Astrocyte of the cerebellum (primary cell): ENCODE measurements at regions not wholly inside any gene's neighbourhood (a gene's known extent, or its start where the extent isn't known, plus 50 kb on each side); places are given as distances from the start of the nearest gene placed in this dataset.
A peak's percentile ranks its signal among the peaks of the same experiment; 100 is the strongest.
"Not testable (repeated sequence)": the region's sequence is repeated elsewhere in the genome, so short reads cannot be mapped to it uniquely, and the experiment has no call there.

Source experiments
- DNase-seq: peaks from one replicate; pipeline ENCODE4 v3.0.0-alpha.2; 2011; ENCODE audit warnings: low read depth
- H3K4me3 ChIP-seq: 2 replicates; pipeline ENCODE4 v1.5.1; 2011; ENCODE audit warnings: mild to moderate bottlenecking, low read depth, low read length, moderate library complexity
- CTCF ChIP-seq: IDR thresholded peaks from 2 replicates; pipeline ENCODE4 v1.5.1; 2012; ENCODE audit warnings: low read length, low read depth, moderate library complexity, mild to moderate bottlenecking; ENCODE audit errors: missing control alignments
- in situ Hi-C: cut with HindIII; loops from 2 replicates; pipeline ENCODE4 v1.10.0; 2017; ENCODE audit warnings: low sequenced_read_pairs

- in situ Hi-C loops, result no loop called here
- H3K4me3 ChIP-seq, result no peak overlapping the region
- TF ChIP-seq CTCF, result no peak
- DNase-seq, result no peak
These were observed 105.9 kb downstream of the OR13H1 start for GRCh38 chrX:131649741-131650140.

GRCh38 chrX:131650637-131651410, 107.0 kb downstream of the OR13H1 start:
- no peak for TF ChIP-seq CTCF
- no peak overlapping the region for H3K4me3 ChIP-seq
- in situ Hi-C loops, result no loop called here
- peak; percentile 1 for DNase-seq

GRCh38 chrX:131663726-131664125, 119.9 kb downstream of the OR13H1 start:
- H3K4me3 ChIP-seq, in situ Hi-C loops, DNase-seq: not testable (repeated sequence)

- no peak for DNase-seq
- no peak overlapping the region for H3K4me3 ChIP-seq
- TF ChIP-seq CTCF, result no peak
- in situ Hi-C loops, result no loop called here
These were observed 127.9 kb downstream of the OR13H1 start for GRCh38 chrX:131671735-131672134.

- in situ Hi-C loops, result no loop called here
- DNase-seq, result no peak
- TF ChIP-seq CTCF, result peak; percentile 69
- H3K4me3 ChIP-seq, result no peak overlapping the region
These were observed 131.8 kb downstream of the OR13H1 start for GRCh38 chrX:131675596-131676194.

GRCh38 chrX:131677655-131678628, 134.1 kb downstream of the OR13H1 start:
- in situ Hi-C loops, result no loop called here
- peak; percentile 13 for DNase-seq
- H3K4me3 ChIP-seq, result no peak overlapping the region
- TF ChIP-seq CTCF, result peak; percentile 78

- H3K4me3 ChIP-seq, in situ Hi-C loops, DNase-seq: not testable (repeated sequence)
These were observed 138.9 kb downstream of the OR13H1 start for GRCh38 chrX:131682735-131683134.
